HG02588 (cell line): ENCODE measurements at regions not wholly inside any gene's neighbourhood (a gene's known extent, or its start where the extent isn't known, plus 50 kb on each side); places are given as distances from the start of the nearest gene placed in this dataset.
"Not testable (repeated sequence)": the region's sequence is repeated elsewhere in the genome, so short reads cannot be mapped to it uniquely, and the experiment has no call there.

Source experiments
- ATAC-seq: cut with Tn5 transposase; IDR thresholded peaks from one replicate; pipeline ENCODE4 v1.9.1; 2021; ENCODE audit warnings: mild to moderate bottlenecking, moderate library complexity; ENCODE audit not compliant: unreplicated experiment

DNA sequence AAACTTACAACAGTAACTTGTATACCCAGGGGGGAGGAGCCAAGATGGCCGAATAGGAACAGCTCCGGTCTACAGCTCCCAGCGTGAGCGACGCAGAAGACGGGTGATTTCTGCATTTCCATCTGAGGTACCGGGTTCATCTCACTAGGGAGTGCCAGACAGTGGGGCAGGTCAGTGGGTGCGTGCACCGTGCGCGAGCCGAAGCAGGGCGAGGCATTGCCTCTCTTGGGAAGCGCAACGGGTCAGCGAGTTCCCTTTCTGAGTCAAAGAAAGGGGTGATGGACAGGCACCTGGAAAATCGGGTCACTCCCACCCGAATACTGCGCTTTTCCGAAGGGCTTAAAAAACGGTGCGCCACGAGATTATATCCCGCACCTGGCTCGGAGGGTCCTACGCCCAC is 278.8 kb downstream of the FAM47B start:
- ATAC-seq: not testable (repeated sequence)

DNA sequence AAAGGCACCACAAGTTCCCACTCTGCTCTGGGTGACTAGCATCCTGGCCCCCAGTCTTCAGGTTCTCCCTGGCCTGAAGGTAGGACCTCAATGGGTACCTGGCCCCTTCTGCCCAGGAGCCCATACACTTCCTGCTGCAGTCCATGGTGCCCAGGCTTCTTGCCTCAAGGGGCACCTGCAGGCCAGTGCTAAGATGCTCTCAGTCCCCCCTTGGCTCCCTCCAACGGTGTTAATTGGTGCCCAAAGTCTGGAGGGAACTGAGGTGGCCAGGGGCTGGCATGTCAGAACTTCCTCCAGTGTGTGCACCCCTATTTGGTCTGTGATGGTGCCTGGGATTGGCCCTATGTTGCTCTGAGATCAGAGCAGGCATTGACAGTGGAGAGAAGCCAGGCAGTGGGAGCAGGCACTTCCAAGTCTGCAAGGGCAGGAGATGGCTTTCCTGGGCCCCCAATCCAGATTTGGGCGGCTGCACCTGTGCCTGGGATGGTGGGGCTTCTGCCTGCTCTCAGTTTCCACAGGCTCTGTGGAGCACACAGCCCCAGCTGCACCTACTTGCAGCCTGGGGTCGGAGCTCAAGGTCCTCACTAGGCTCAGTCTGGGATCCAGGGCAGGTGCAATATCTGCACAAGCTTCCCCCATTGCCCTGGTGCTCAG is 301.6 kb downstream of the FAM47B start:
- no peak for ATAC-seq

DNA sequence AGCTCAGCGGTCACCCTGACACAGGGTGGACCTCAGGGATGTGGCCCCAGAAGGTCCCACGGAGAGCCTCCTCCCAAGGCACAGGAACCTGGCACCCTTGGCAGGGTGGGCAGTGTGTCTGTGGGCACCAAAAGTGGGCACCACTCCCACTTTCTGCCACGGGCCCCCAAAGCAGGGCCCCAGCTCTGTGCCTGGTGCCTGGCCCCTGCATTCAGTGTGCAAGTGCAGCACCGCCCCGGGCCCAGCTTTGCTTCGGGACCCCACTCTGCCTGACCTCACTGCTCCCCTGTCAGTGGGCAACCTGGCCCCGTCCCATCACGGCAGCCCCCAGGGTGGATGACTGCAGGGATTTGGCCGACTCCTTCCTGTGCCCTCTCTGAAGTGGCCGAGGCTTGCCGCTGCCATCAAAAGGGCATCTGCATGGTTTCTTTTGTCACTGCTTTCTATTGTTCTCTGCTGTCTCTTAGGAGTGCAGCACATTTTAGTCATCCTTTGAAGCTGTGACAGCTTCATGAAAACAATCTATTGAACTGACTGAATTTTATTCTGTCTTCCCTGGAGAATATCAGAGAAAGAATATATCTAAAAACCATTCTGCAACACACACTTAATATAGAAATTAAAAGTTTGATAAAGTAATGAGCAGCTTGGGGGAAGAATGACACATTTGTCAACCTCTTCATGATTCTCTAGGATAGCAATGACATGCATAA is 302.4 kb downstream of the FAM47B start:
- no peak for ATAC-seq

DNA sequence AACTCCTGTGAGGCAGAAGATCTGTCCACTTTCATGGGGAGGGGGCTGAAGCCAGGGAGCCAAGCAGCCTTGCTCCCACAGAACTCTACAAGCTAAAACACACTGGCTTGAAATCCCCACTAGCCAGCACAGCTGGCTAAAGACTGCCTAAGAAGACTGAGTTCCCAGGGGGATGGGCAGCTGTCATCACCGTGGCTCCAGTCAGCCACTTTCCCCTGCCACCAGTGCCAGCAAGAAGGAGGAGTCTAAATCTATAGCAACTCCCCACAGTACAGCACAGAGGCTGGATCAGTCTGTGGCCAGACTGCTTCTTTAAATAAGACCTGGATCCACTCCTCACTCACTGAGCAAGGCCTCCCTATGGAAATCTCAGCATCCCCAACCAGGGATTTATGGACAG is 308.6 kb downstream of the FAM47B start:
- ATAC-seq: no peak

DNA sequence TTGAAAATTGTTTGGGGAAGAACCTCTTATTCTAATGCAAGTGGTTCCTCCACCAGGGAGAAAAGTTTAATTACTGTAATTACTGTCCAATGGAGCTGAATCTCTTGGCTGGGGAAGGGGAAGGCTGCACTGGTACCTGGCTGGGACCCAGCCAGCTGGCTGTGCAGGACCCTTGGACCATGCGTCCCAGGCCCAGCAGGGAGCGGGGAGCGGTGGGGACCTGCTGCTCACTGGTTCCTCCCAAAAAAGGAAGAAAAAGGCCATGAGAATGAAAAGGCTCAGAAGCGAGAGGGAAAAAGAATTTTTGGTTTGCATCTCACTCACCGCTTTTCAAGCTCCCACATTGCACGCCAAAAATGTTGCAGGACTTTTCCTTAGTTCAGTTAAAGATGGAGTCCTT is 333.5 kb downstream of the FAM47B start:
- ATAC-seq: no peak

DNA sequence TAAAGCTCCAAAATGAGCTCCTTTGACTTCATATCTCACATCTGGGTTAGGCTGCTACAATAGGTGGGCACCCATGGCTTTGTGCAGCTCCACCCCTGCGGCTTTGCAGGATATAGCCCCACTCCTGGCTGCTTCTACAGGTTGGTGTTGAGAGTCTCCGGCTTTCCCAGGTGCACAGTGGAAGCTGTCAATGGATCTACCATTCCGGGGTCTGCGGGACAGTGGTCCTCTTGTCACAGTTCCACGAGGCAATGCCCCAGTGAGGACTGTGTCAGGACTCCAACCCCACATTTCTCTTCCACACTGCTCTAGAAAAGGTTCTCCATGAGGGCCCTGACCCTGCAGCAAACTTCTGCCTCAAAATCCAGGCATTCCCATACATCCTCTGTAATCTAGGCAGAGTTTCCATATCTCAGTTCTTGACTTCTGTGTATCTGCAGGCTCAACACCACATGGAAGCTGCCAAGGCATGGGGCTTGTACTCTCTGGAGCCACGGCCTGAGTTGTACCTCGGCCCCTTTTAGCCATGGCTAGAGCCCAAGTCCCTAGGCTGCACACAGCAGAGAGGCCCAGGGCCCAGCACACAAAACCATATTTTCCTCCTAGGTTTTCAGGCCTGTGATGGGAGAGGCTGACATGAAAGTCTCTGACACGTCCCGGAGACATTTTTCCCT is 342.8 kb downstream of the FAM47B start:
- no peak for ATAC-seq

DNA sequence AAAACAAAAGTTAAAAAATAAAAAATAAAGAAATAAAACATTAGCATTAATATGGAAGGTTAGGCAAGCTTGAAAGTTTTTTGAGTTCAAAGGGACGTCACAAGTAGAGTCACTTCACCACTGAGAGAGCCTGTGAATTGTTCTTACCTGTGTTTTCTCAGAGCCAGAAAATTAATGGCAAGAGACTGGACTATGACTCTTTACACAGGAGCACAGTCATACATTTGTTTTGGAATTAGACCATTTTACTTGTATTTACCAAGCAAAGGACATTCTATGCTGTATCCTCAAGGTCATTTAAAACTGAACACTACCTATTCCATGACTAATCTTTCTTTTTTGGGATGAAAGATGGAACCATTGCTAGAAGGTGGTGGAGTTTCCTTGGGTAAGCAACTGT is 346.1 kb downstream of the FAM47B start:
- no peak for ATAC-seq

DNA sequence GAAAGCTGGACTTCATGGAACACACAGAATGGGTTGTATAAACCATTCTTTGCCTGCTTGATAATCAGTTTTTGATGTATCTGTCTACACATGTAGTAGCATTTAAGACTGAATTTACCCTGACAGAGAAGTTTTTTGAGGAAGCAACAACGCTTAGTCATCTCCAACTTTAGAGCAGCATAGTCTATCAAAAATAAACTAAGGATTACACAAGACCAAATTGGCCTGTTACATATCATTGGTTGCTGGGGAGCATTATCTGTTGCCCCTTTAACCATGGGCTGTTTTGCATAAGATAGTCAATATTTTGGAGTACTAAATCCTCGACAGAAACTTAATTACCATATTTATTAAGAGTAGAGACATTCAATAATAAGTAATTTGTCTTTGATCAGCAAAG is 347.4 kb downstream of the FAM47B start:
- no peak for ATAC-seq

DNA sequence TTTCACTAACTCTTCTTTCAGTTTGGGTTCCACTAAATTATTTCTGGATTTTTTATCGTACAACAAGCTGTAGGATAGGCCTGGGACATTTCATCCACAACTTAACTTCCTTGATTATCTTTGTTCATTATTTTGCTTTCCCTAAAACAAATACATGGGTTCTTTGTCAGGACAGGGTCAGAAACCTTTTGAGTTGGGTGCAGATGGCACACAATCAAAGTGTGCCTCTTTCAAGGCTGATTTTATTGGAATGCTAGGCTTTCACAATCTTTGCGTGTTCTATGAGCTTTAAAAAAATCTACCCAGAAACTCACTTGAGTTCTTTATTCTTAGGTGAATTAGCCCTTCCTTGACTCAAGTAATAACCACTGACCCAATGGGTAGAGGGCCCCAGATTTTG is 348.4 kb downstream of the FAM47B start:
- ATAC-seq: no peak

DNA sequence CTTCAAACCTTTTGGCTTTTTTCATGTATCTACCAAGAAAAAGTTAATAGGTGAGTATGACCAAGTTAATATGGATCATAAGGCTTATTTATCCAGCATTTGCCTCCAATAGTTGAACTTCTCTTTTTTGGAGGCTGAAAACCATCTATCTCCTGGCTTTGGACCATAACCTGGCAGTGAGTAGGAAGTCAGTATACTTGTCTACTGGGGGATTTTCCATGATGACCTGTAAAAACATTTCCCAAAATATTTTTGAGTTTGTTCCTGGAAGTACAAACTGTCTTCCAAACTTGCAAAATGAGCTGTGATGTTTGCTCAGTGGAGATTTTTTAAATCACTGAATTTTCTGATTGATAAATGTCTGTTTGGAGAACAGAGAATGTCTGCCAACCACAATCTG is 349.9 kb downstream of the FAM47B start:
- no peak for ATAC-seq

DNA sequence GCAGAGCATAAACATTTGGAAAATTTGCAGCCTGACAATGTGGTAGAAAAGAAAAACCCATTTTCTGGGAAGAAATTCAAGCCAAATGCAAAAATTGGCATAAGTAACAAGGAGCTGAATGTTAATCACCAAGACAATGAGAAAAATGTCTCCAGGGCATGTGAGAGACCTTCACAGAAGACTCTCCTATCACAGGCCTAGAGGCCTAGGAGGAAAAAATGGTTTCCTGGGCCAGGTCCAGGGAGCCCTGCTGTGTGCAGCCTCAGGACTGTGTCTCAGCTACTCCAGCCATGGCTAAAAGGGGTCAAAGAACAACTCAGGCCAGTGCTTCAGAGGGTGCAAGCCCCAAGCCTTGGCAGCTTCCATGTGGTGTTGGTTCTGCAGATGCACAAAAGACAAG is 362.4 kb downstream of the FAM47B start:
- ATAC-seq: not testable (repeated sequence)

DNA sequence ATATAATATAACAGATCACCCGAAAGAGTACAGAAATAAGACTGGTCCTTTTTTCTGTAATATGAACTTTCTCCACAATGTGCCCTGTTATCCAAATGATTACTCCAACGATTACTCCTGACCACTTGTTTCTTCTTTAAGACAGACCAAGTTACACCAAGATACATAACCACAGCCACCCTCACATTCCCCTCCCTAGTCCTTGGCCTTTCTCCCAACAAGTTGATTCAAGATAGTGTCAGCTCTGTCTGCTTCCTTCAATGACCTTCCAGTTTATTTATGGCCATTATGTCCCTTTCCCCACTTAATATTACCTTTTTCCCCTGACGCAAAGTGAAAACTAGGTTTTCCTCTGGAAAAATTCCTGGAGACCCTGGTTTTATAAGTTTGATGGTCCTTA is 397.2 kb downstream of the FAM47B start:
- no peak for ATAC-seq

DNA sequence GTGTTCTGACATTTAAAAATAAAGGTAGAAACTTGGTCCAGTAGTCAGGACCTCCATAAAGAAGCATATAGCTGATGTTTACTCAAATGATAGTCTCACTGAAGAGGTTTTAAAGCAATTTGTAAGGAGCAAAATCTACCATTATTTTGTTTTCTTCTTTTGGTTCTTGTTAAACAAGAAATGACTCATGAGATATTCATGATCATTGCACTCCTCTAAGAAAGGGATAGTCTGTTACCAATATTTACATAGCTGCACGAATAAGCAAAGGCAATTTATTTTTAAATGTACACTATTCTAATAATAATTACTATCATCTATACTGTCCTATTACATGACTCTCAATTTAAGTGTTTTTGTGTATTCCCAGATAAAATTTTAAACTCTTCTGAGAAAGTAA is 397.9 kb downstream of the FAM47B start:
- no peak for ATAC-seq

DNA sequence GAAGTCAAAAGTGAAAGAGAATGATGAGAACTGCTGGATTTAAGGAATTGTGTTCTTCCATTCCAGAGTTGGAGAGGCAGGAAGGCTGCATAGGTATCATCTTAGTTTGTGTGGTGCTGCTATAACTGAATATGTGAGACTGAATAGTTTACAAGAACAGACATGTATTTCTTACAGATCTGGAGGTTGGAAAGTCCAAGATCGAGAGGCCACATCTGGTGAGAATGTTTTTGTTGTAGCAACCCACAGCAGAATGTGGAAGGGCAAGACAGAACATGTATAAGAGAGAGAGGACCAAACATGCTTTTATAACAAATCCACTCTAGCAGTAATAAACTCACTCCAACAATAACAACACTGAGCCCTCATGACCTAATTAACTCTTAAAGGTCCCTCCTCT is 408.6 kb downstream of the FAM47B start:
- ATAC-seq: no peak

DNA sequence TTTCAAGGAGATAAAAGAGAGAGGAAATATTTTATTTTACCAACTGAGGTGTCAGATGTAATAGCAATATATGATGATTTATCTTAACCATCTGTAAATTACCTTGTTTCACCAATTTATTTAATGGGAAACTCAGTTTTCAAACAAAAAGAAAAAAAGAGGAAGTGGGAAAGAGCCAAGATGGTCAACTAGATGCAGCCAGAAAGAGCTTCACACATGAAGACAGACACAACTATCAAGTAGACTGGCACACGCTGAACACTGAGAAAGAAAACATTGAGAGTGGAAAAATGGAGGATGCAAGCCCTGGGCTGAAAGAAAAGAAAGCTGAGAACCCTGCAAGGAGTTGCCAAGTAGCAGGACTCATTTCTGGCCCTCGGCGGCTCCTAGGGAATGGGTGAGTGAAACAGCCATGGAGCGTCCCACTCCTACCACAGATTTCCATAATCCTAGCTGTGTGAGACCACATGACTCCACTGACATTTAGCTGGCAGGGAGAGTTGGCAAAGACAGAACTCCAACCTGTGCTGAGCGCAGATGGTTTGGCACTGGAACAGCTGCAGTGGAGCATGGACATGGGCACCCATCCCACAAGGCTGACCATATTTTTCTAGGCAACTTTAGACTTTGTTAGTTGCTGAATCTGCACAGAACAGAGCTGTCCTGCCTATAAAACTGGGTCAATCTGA is 409.3 kb downstream of the FAM47B start:
- ATAC-seq: no peak

DNA sequence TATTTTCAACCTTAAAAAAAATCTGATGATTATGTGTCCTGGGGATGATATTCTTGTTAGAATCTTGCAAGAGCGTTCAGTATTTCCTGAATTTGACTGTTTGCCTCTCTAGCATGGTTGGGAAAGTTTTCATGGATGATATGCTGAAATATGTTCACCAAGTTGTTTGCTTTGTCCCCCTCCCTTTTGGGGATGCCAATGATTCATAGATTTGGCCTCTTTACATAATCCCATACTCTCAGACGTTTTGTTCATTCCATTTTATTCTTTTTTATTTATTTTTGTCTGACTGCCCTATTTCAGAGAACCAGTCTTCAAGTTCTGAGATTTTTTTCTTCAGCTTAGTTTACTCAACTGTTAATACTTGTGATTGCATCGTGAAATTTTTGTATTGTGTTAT is 415.1 kb downstream of the FAM47B start:
- no peak for ATAC-seq

DNA sequence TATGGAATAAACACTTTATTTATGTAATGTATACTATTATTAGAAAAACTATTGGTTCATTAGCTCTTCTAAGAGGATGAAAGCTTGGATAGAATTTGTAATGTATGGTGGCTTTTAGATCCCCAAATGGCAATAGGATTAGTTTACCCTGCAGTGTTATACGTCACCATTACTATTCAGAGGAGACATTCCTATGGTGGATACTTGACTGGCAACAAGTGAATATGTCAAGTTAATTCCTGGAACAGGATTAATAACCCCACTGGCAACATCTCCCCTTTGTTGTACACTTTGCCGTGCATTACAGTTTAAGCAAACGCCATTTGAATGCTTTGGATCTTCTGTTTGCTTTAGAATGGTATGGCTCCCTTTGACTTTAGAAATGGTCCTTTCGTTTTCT is 420.3 kb downstream of the FAM47B start:
- no peak for ATAC-seq

DNA sequence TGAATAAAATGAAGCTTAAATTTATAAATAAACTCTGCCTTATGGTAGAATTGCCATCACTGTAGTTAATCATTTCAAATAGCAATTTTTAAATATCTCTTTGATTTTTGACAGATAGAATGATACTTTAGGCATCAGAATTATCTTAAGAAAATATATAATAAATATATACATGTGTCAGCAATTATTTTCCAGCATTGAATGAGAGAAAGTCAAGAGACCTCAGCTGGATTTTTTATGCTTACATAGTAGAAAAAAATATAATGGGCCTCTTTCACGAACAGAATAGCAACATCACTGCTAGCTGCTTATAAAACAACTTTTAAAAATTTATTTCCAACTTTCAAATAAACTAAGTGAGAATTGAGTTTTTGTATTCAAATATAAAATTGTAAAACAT is 424.0 kb upstream of the MAGEB16 start:
- ATAC-seq: no peak

DNA sequence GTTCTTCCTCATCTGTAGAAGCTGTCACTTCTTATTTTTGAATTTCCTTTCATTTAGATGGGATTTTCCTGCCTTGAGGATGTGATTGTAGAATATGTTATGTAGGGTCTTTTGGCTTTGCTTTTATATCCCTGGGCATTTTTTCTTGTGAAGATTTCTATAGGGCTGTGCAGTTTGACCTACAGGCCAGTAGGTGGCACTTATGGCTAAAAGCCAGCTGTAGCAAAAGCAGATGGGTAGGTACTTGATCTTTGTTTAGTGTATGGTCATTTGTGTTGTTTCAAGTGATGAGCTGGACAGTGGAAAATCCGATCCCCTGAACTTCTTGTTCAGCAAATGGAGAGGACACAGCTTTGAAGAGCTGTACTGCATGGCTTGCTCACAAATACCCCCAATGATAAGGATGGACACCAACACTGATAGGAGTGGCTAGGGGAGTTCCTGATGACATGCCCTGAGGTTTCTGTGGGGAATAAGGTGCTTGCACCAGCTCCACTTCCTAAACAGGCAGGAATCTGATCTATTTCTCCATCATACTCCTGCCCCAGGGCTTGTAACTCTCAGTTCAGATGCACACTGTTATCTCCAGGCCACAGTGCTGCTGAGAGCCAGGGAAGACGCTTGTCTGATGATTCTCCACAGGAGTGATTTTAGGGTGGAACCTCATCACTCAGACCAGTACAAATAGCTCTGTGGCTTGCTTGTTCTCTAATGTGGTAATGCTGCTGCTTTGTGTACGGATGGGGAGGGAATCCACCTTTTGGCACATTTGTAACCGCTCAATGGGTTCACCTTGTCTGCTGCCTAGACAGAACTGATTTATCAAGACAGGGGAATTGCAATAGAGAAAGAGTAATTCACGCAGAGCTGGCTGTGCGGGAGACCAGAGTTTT is 417.1 kb upstream of the MAGEB16 start:
- peak; percentile 57 for ATAC-seq

DNA sequence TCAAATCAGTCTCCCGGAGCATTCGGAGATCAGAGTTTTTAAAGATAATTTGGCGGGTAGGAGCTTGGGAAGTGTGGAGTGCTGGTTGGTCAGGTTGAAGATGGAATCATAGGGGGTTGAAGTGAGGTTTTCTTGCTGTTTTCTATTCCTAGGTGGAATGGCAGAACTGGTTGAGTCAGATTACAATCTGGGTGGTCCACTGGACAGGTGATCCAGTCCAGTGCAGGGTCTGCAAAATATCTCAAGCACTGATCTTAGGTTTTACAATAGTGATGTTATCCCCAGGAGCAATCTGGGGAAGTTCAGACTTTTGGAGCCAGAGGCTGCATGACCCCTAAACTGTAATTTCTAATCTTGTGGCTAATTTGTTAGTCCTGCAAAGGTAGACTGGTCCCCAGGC is 416.4 kb upstream of the MAGEB16 start:
- not testable (repeated sequence) for ATAC-seq

DNA sequence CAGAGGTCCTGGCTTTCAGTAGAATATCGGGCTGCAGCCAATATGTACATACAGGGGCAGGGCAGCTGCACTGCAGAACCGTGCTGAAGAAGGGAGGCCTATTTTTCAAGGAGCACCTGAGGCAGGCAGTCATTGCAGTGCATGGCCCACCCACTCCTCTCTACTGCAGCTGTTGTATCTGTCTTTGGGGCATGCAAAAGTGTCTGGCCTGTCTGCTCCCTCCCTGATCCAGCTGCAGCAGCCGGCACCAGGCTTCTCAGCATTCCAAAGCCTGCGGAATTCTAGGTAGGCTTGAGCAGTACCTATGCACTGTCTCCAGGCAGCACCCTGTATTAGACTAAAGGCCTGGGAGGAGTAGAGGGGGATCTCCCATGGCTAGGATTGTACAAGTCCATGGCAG is 415.2 kb upstream of the MAGEB16 start:
- ATAC-seq: no peak
